HG02840 (cell line): ENCODE measurements at regions not wholly inside any gene's neighbourhood (a gene's known extent, or its start where the extent isn't known, plus 50 kb on each side); places are given as distances from the start of the nearest gene placed in this dataset.
"Not testable (repeated sequence)": the region's sequence is repeated elsewhere in the genome, so short reads cannot be mapped to it uniquely, and the experiment has no call there.

Experiments
- ATAC-seq: cut with Tn5 transposase; IDR thresholded peaks from one replicate; pipeline ENCODE4 v1.9.1; 2021; ENCODE audit warnings: mild to moderate bottlenecking, moderate library complexity, moderate number of reproducible peaks; ENCODE audit not compliant: unreplicated experiment, low FRiP score

- ATAC-seq: no peak
These were observed 57.3 kb upstream of the ADGRA3 start for GRCh38 chr4:22573198-22573597.

- ATAC-seq: no peak
These were observed 57.8 kb upstream of the ADGRA3 start for GRCh38 chr4:22573641-22574040.

- ATAC-seq: no peak
These were observed 58.6 kb upstream of the ADGRA3 start for GRCh38 chr4:22574424-22574823.

- no peak for ATAC-seq
These were observed 59.0 kb upstream of the ADGRA3 start for GRCh38 chr4:22574880-22575279.

GRCh38 chr4:22587253-22587652 is 71.4 kb upstream of the ADGRA3 start:
- no peak for ATAC-seq

GRCh38 chr4:22593933-22594332 is 78.1 kb upstream of the ADGRA3 start:
- ATAC-seq: no peak

GRCh38 chr4:22595684-22596083 is 79.8 kb upstream of the ADGRA3 start:
- ATAC-seq: peak; percentile 47

GRCh38 chr4:22596409-22596808 is 80.5 kb upstream of the ADGRA3 start:
- no peak for ATAC-seq

- ATAC-seq: no peak
These were observed 81.6 kb upstream of the ADGRA3 start for GRCh38 chr4:22597471-22597870.

GRCh38 chr4:22598113-22599047 is 82.5 kb upstream of the ADGRA3 start:
- ATAC-seq: not testable (repeated sequence)

GRCh38 chr4:22599228-22599928 is 83.5 kb upstream of the ADGRA3 start:
- ATAC-seq: not testable (repeated sequence)

GRCh38 chr4:22599929-22600432 is 84.1 kb upstream of the ADGRA3 start:
- not testable (repeated sequence) for ATAC-seq

GRCh38 chr4:22601638-22602037 is 85.8 kb upstream of the ADGRA3 start:
- not testable (repeated sequence) for ATAC-seq

GRCh38 chr4:22607382-22607781 is 85.4 kb upstream of the GBA3 start:
- ATAC-seq: no peak

GRCh38 chr4:22609951-22610525 is 82.7 kb upstream of the GBA3 start:
- not testable (repeated sequence) for ATAC-seq

- ATAC-seq: no peak
These were observed 78.6 kb upstream of the GBA3 start for GRCh38 chr4:22614114-22614513.

- no peak for ATAC-seq
These were observed 76.2 kb upstream of the GBA3 start for GRCh38 chr4:22616516-22616915.

- not testable (repeated sequence) for ATAC-seq
These were observed 72.6 kb upstream of the GBA3 start for GRCh38 chr4:22620144-22620543.

- not testable (repeated sequence) for ATAC-seq
These were observed 70.8 kb upstream of the GBA3 start for GRCh38 chr4:22621970-22622369.

GRCh38 chr4:22624002-22624401 is 68.7 kb upstream of the GBA3 start:
- ATAC-seq: not testable (repeated sequence)

GRCh38 chr4:22625311-22625710 is 67.4 kb upstream of the GBA3 start:
- ATAC-seq: no peak
